H4 (cell line): ENCODE measurements at regions not wholly inside any gene's neighbourhood (a gene's known extent, or its start where the extent isn't known, plus 50 kb on each side); places are given as distances from the start of the nearest gene placed in this dataset.
A peak's percentile ranks its signal among the peaks of the same experiment; 100 is the strongest.

Experiments
- DNase-seq: peaks from one replicate; pipeline ENCODE4 v3.0.0-alpha.2; 2015; ENCODE audit warnings: low spot score

- no peak for DNase-seq
Observed at GRCh38 chr2:155802888-155803287, 529.6 kb downstream of the NR4A2 start.

DNA sequence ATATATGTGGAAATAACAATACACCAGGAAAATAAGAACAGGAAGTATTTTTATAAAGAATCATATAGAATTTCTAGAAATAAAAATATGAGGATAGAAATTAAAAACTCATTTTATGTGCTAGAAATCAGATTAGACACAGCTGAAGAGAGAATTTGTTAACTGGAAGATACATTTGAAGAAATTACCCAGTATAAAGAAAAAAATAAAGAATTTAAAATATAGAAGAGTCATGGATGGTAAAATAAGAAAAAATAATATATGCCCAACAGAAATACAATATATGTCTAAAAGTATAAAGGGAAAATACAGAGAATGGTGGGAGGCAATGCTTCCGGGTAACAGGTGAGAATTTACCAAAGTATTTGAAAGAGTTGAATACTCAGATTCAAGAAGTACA lies 539.9 kb downstream of the NR4A2 start:
- DNase-seq: no peak

- no peak for DNase-seq
Observed at GRCh38 chr2:155770516-155770915, 562.0 kb downstream of the NR4A2 start.

- no peak for DNase-seq
Observed at GRCh38 chr2:155766342-155767115, 566.0 kb downstream of the NR4A2 start.

DNA sequence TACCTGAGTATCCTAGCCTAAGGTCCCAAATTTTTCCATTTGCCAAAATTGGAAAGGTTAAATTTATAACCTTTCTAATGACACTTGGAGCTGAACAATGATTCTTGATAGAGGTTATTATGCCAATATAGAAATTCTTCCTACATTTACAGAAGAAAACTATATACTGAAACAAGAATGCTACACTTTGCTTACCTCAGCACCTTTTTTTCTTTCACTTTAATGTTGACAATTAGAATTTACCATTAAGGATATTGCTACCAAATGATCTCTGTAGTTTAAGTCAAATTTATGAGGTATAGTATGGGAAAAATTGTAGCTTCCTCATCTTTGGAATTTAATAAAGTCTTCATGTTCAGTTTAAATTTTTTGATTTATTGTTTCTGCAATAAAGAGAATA lies 577.0 kb downstream of the NR4A2 start:
- DNase-seq: no peak

- no peak for DNase-seq
Observed at GRCh38 chr2:155748131-155748530, 584.4 kb downstream of the NR4A2 start.

- no peak for DNase-seq
Observed at GRCh38 chr2:155747531-155747930, 585.0 kb downstream of the NR4A2 start.

DNA sequence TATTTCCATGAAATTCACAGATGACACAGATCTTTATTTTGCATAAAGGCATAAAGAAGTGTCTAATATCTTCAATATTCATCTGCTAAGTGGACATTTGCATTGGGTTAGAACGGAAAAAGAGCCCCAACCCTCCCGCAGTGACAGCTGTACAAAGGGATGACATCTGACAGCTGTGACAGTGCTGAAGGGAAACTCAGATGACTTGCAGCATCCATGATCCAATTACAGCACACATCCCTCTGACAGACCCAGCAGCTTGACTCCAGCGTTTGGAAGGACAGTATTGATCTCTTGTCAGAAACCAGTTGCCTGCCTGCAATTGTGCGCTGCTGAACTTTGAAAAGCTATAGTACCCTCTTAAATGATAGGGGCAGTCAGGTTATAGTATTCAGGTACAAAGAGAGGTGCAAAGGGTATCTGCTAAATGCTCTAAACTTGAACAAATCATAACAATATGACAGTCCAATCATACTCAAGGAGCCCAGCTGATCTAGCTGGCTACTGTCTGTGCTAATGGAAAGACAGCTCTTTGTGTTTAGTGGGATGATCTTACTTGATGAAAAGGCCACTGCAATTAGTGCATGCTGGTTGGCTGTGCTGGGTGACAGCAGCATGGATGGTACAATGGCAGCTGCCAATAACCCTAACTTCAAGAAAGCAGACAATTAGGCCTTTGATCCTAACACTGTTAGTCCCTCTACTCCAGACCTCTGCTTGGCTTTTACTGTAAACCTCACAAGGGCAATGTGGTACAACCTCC lies 599.2 kb downstream of the NR4A2 start:
- no peak for DNase-seq

DNA sequence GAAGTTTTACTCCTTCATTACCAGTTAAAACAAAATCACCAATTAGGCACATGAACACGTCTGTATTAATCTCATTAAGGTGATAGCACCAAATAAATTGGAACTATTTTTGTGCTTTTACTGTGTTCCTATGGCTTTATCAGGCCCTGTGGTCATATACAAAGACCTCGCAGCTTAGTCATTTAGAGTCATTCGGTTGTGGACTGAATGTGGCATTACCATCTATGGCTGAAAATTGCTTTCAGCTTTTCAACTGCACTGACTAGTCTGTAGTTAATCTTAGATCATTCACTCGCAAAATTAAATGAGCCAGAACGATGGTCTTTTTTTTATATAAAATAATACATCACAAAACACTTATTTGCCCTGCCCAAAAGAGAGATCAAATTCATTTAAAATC lies 601.7 kb downstream of the NR4A2 start:
- peak; percentile 33 for DNase-seq

DNA sequence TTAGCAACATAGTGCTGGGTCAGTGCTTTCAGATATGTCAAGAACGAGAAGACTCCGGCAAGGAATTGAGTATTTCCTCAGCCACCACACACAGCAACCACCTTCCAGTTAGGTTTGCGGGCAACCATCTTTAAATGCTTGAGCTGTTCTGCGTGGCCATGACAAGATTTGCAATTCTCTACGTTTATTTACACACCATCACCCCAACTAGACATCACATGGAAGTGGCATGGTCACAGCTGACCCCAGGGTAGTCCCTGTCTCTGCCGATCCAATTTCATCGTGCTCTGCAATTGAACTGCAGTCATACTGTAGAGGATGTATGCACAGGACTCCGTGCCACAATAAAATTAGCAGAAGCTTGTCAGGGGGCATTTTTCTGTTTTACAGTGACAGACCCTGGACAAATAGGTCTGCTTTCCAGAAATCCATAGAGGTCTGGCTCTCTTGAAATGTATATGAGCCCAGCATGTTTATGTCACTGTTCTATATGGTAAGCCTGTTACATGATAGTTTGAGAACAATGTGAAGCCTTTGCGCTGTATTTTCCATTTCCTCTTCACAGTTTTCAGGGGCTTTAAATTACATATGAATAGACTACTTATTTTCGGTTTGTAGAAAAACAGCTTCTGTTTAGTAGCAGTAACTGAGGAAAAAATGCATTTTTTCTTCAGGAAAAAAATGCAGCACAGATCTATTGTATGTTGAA lies 605.2 kb downstream of the NR4A2 start:
- no peak for DNase-seq

- no peak for DNase-seq
Observed at GRCh38 chr2:155722290-155722689, 610.2 kb downstream of the NR4A2 start.

DNA sequence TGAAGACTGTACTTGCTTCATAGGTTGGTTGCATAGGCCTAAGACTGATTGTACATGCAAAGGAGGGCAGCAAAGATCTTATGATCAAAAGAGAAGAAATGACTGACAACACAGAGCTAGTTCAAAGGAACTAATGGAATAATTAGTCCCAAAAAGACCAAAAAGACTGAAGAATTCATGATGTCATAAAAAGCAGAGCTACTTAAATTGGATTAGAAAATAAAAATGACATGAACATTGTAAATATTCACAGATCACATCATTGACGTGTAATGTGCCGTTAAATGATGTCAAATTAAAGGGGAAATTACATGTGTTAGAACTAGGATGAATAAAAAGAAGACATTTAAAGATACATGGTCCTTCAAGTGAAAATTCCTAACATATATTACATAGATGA lies 616.8 kb downstream of the NR4A2 start:
- DNase-seq: no peak

DNA sequence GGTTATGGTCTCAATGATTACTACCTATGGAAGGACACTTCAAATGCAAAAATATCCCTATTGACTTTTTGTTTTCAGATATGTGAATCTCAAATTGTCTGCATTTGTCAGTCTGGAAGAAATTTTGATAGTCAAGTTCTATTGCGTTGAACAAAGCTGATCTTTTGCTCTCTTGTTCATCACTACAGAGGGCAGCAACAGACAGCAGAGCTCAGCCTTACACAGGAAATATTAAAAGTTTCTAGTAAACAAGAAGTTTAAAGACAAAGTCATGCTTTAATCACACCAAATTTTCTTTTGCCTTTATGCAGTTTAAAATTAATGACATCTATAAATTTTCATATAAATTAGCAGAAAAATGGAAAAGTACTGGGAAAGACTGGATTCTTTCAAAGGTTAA lies 617.5 kb downstream of the NR4A2 start:
- DNase-seq: no peak

DNA sequence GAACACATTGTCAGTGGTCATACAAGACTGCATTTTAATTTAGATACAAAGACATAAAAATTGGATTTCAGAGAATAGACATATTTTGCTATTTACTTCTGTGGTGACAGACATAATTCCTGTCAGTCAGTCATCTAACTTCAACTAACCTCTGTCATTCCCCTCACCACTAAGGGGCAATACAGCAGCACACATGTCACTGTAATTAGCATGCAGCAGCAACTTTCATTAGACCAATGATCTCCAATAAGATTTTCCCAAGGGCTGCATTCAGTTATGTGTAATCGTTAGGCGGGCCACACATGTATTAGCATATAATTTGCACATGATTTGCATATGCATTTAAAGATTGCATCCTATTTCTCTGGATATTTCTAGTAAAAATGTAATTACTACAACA lies 624.5 kb downstream of the NR4A2 start:
- DNase-seq: no peak

DNA sequence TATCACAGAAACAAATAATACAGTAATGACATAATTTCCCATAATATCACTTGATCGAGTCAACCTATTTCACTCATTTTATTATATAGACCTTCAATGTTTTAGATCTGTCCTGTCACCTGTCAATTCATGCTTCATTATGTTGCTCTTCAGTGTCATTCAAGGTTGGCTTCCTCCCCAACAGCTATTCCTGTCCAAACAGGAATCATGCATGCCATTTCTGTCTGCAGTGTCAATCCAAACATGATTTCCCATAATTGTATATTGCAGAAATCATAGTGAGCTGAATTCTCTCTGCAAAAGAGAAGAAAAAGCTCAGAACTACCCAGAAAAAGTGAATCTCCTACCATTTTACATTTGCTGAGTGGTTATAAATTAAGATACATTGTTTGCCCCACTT lies 628.6 kb downstream of the NR4A2 start:
- DNase-seq: no peak

GRCh38 chr2:155703048-155703447 lies 629.5 kb downstream of the NR4A2 start:
- no peak for DNase-seq

GRCh38 chr2:155701721-155702120 lies 630.8 kb downstream of the NR4A2 start:
- no peak for DNase-seq

GRCh38 chr2:155696571-155696970 lies 636.0 kb downstream of the NR4A2 start:
- DNase-seq: no peak

DNA sequence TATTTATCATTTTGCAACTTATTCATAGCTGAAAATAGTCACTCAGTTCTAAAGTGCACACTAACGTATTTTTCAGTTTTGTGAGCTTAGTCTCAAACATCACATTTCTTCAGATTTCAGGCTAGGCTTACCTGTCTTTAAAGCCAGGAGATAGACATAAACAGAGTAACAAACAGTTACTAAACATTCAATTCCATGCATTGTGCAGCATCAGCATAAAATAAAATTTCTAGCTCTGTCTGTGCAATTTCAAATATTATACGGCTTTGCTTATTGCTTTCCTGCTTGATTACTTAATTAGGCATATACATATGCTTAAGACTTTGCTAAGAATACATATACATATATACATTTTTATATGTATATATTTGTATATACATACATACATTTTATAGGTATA lies 637.0 kb downstream of the NR4A2 start:
- no peak for DNase-seq

DNA sequence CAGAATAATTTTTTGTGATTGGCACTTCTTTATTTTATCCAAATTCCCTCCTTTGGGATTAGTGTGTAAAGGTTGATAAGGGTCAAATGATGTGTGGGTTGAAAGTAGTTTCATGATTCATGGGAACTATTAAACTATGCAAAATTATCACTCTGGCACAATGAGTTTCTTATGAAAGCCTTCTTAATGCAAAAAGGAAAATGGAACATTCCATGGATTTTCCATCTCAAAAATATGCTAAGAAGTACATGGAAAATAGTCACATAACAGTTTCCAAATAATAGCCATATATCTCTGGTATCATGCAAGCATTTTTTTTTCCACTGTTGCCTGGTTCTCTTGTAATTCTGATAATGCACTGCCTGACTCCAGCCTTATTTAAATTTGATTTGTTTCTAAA lies 639.7 kb downstream of the NR4A2 start:
- DNase-seq: no peak

- DNase-seq: no peak
Observed at GRCh38 chr2:155692106-155692505, 640.4 kb downstream of the NR4A2 start.

DNA sequence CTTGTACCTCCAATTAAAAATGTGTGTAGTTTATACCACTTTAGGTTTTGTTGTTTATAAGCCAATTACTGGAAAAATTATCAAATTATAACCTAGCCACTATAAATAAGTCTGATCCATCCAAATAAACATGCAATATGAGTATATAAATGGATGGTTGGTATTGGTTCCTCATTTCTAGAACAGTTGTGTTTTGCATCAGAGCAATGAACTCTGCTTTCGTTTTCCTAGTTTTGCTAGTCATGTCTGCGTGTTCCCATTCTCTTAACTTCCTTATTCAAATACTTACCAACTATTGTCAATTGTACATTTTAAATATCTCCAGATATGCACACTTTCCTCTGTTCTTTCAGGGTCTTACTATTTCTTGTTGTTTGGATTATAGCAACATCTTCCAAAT lies 641.7 kb downstream of the NR4A2 start:
- DNase-seq: no peak

GRCh38 chr2:155689791-155690190 lies 642.7 kb downstream of the NR4A2 start:
- no peak for DNase-seq
